GM12891 (cell line): ENCODE measurements at regions not wholly inside any gene's neighbourhood (a gene's known extent, or its start where the extent isn't known, plus 50 kb on each side); places are given as distances from the start of the nearest gene placed in this dataset.

Source experiments
- POLR2A ChIP-seq: IDR thresholded peaks from 2 replicates; pipeline ENCODE4 v1.6.1; 2011; ENCODE audit warnings: low read depth, low read length, control low read depth
- POLR2AphosphoS5 ChIP-seq: IDR thresholded peaks from 2 replicates; pipeline ENCODE4 v1.6.1; 2011; ENCODE audit warnings: low read depth, low read length, control low read depth
- POU2F2 ChIP-seq: IDR thresholded peaks from 2 replicates; pipeline ENCODE4 v1.6.1; 2011; ENCODE audit warnings: low read depth, mild to moderate bottlenecking, control low read depth, low read length, moderate library complexity
- TAF1 ChIP-seq: IDR thresholded peaks from 2 replicates; pipeline ENCODE4 v1.6.1; 2011; ENCODE audit warnings: low read depth, low read length, control low read depth

DNA sequence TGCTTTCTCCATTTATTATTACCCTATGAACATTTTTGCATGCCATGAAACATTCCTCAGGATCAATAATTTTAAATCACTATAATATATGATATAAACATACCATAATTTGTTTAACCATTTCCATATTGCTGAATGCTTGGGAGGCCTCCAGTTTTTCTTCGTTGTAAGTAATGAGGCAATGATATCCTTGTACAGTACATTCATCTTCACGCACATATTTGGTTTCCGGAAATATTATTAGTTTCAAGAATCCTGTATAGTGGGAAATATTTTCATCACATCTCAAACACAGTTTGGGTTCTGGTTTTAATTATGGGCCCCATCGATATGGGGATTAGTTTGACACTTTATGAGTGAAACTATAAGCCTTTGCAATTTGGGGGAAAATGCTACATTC, 135.4 kb downstream of the HS3ST3B1 start:
- TF ChIP-seq TAF1 (no peak), POLR2A (no peak), POLR2AphosphoS5 (no peak), POU2F2 (no peak)
